KOPT-K1 (cell line): ENCODE measurements at regions not wholly inside any gene's neighbourhood (a gene's known extent, or its start where the extent isn't known, plus 50 kb on each side); places are given as distances from the start of the nearest gene placed in this dataset.

Experiments used
- H3K27ac ChIP-seq: fragments of 200-600 bp; sonication (generic); 2 replicates; pipeline ENCODE4 v1.5.1; 2016; ENCODE audit warnings: antibody characterized with exemption, mild to moderate bottlenecking, low read depth, low read length; ENCODE audit not compliant: poor library complexity, severe bottlenecking
- H3K36me3 ChIP-seq: fragments of 200-600 bp; sonication (generic); 2 replicates; pipeline ENCODE4 v1.5.1; 2017; ENCODE audit warnings: antibody characterized with exemption, mild to moderate bottlenecking, low read length, moderate library complexity; ENCODE audit not compliant: insufficient read depth
- H3K9me3 ChIP-seq: fragments of 200-600 bp; sonication (generic); 2 replicates; pipeline ENCODE4 v1.5.1; 2017; ENCODE audit warnings: antibody characterized with exemption, low read length, mild to moderate bottlenecking; ENCODE audit not compliant: insufficient read depth, poor library complexity, severe bottlenecking

- Histone ChIP-seq H3K9me3 (no peaks in the 10 kb centered on the region), H3K27ac (no peak overlapping the region), H3K36me3 (no peaks in the 10 kb centered on the region)
These were observed 234.3 kb upstream of the IGFBP3 start for GRCh38 chr7:46155367-46155766.

DNA sequence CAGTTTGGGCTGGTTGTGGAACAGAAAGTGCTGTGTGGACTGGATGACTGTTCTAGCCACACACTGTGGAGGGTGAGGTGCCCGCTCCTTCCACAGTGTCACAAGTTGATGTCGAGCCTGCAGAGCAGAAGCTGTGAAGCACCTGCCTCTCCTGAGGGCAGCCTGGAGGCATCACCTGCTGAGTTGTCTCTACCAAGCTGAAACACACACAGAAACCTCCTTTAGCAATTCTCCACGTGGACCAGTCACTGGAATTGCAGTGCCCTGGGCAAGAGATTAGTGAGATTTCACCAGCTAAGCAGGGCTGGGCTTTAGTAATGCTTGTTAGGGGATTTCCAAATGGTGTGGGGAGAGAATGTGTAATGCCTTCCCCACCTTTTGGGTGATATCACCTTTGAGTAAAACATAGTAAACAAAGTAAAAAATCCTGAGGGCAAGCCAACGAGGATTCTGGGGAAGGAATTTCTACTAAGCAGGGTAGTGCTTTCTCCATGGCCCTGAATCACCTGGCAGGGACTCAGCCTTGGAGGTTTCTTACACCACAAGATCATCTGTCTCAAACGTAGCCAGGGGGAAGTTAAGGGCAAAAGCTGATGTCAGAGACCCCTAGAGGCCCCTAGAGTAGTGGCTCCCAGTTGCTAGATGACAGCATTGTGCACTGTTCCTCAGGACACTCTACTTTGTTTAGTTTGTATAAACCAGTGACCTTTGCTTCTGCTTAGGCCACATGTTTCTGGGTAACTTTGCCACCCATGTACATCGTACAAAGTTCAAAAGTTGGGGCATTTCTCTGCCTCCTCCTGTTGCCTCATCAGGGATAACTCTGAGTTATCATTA lies 233.1 kb upstream of the IGFBP3 start:
- Histone ChIP-seq H3K36me3 (no peaks in the 10 kb centered on the region), H3K27ac (no peak overlapping the region), H3K9me3 (no peaks in the 10 kb centered on the region)

GRCh38 chr7:46153583-46153950 lies 232.5 kb upstream of the IGFBP3 start:
- Histone ChIP-seq H3K9me3 (no peaks in the 10 kb centered on the region), H3K27ac (no peak overlapping the region), H3K36me3 (no peaks in the 10 kb centered on the region)

DNA sequence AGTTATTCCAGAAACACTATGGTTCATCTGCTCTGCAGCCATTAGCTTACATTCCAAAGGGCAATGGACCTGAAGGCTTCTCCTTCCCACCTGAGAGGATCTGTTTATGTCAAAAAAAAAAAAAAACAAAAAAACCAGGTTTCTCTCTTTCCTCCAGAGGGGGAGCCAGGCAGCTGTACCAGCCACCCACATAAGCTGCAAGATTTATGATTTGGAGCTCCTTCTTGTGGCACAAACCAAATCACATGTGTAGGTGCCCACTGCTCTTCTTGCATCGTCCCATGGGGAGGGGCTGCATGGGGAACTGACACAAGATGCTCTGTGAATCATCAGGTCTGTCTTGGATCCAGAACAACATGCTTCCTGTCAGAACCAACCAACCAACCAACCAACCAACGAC lies 231.6 kb upstream of the IGFBP3 start:
- Histone ChIP-seq H3K27ac (no peak overlapping the region), H3K9me3 (no peaks in the 10 kb centered on the region), H3K36me3 (no peaks in the 10 kb centered on the region)

DNA sequence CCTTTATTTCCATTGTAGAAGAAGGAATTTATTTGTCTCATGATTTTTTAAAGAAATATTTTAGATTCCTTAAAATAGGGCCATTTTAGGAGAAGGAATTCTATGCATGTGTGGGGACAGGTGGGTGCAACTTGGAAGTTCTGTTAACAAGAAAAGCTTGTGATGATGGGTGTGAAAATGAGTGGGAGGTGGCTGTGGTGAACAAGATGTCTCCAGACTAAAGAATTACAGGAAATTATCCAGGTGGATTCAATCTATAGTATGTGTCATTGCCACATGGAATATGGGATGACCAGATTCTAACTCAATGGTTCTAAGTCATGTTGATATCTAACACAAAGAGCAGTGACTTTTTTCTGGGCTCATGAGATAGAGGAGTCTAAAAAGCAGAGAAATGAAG lies 229.6 kb upstream of the IGFBP3 start:
- Histone ChIP-seq H3K9me3 (no peaks in the 10 kb centered on the region), H3K36me3 (no peaks in the 10 kb centered on the region), H3K27ac (no peak overlapping the region)

GRCh38 chr7:46150202-46150601 lies 229.1 kb upstream of the IGFBP3 start:
- Histone ChIP-seq H3K9me3 (no peaks in the 10 kb centered on the region), H3K27ac (no peak overlapping the region), H3K36me3 (no peaks in the 10 kb centered on the region)

GRCh38 chr7:46147871-46148270 lies 226.8 kb upstream of the IGFBP3 start:
- no peaks in the 10 kb centered on the region for H3K36me3 ChIP-seq
- no peak overlapping the region for H3K27ac ChIP-seq
- H3K9me3 ChIP-seq, result no peaks in the 10 kb centered on the region

GRCh38 chr7:46146454-46147255 lies 225.6 kb upstream of the IGFBP3 start:
- Histone ChIP-seq H3K9me3 (no peaks in the 10 kb centered on the region), H3K27ac (no peak overlapping the region), H3K36me3 (no peaks in the 10 kb centered on the region)

GRCh38 chr7:46145412-46145811 lies 224.3 kb upstream of the IGFBP3 start:
- Histone ChIP-seq H3K27ac (no peak overlapping the region), H3K9me3 (no peaks in the 10 kb centered on the region), H3K36me3 (no peaks in the 10 kb centered on the region)

DNA sequence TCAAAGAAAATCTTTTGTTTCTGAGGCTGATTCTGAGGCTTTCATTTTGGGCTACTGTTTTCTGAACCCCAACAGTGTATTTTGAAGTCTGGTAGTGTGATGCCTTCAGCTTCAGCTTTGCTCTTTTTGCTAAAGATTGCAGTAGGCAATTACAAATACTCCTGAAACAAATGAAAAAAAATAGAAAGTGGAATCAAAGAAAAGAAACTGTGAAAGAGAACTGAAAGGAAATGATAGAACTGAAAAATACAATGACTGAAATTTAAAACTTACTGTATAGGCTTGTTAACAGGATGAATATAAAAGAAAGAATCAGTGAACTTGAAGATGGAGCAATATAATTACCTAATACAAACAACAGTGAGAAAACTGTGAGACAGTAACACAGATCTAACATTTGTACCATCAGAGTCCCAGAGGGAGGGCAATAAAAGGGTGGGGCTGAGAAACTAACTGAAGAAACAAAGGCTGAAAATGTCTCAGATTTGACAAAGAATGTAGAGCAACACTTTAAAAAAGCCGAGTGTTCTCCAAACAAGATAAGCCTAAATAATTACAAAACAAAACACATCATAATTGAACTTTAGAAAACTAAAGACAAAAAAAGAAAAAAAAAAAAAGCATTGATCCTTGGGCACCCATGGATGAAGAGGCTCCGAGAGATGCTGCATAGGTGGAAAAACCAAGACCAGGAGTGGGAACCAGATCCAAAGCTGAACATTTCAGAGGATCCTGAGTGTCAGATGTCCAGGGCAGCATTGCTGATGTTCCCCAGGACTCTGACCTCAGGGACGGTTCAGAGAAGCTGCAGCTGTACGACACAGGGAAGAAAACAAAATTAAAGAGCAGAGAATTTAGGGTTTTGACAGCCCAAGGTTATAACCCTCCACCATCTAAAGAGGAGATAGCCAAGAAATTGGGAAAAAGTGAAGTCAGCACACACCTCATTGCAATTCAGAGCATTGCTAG lies 223.2 kb upstream of the IGFBP3 start:
- no peaks in the 10 kb centered on the region for H3K9me3 ChIP-seq
- H3K36me3 ChIP-seq, result no peaks in the 10 kb centered on the region
- no peak overlapping the region for H3K27ac ChIP-seq

GRCh38 chr7:46143421-46143820 lies 222.3 kb upstream of the IGFBP3 start:
- Histone ChIP-seq H3K27ac (no peak overlapping the region), H3K9me3 (no peaks in the 10 kb centered on the region), H3K36me3 (no peaks in the 10 kb centered on the region)

DNA sequence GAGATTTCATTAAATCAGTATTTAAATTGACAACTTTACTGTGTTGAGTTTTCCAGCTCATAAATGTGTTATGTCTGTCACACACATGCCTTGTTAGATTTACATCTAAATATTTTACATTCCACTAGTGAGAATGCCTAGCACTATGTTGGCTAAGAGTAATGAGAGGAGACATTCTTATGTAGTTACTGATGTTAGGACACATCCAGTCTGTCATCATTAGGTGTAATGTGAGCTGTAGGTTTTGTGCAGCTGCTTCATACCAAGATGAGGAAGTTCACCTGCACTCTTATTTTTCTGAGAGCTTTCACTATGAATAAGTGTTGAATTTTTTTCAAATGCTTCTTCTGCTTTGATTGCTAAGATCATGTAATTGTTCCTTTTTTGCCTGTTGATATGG lies 218.0 kb upstream of the IGFBP3 start:
- Histone ChIP-seq H3K27ac (no peak overlapping the region), H3K36me3 (no peaks in the 10 kb centered on the region), H3K9me3 (no peaks in the 10 kb centered on the region)

GRCh38 chr7:46137725-46138124 lies 216.7 kb upstream of the IGFBP3 start:
- Histone ChIP-seq H3K9me3 (no peaks in the 10 kb centered on the region), H3K27ac (no peak overlapping the region), H3K36me3 (no peaks in the 10 kb centered on the region)

GRCh38 chr7:46135557-46135956 lies 214.5 kb upstream of the IGFBP3 start:
- Histone ChIP-seq H3K9me3 (no peaks in the 10 kb centered on the region), H3K27ac (no peak overlapping the region), H3K36me3 (no peaks in the 10 kb centered on the region)

- H3K27ac ChIP-seq, result no peak overlapping the region
- H3K36me3 ChIP-seq, result no peaks in the 10 kb centered on the region
- no peaks in the 10 kb centered on the region for H3K9me3 ChIP-seq
These were observed 213.7 kb upstream of the IGFBP3 start for GRCh38 chr7:46134795-46135194.
